WTC11 (cell line): ENCODE measurements at regions not wholly inside any gene's neighbourhood (a gene's known extent, or its start where the extent isn't known, plus 50 kb on each side); places are given as distances from the start of the nearest gene placed in this dataset.

Experiments used
- ATAC-seq: fragments of 200-7000 bp; cut with Tn5 transposase; 2 replicates; pipeline ENCODE4 v1.10.0; 2021; ENCODE audit warnings: mild to moderate bottlenecking, moderate library complexity
- CTCF ChIA-PET: fragments of 300-600 bp; sonication (Branson Sonifier 250); formaldehyde crosslinking; loops from one replicate; lab custom pipeline; 2021; ENCODE audit warnings: antibody characterized with exemption; lab: Charles Lee
- POLR2A ChIA-PET: fragments of 350-600 bp; sonication (Branson Sonifier 250); formaldehyde crosslinking; loops from one replicate; lab custom pipeline; 2021; ENCODE audit warnings: antibody characterized with exemption; lab: Charles Lee
- DNase-seq: peaks from one replicate; pipeline ENCODE4 v3.0.0; 2021; ENCODE audit warnings: low spot score
- H3K27ac Mint-ChIP-seq: 2 replicates; pipeline ENCODE4 v1.8.0; 2021; ENCODE audit warnings: mixed read lengths
- H3K27me3 Mint-ChIP-seq: 2 replicates; pipeline ENCODE4 v1.8.0; 2021; ENCODE audit warnings: low read depth, mild to moderate bottlenecking, moderate library complexity, mixed read lengths
- H3K36me3 Mint-ChIP-seq: 2 replicates; pipeline ENCODE4 v1.8.0; 2021; ENCODE audit warnings: mixed read lengths
- H3K4me1 Mint-ChIP-seq: 2 replicates; pipeline ENCODE4 v1.8.0; 2022; ENCODE audit warnings: mixed read lengths
- H3K4me3 Mint-ChIP-seq: 2 replicates; pipeline ENCODE4 v1.8.0; 2021; ENCODE audit warnings: mild to moderate bottlenecking, moderate library complexity, mixed read lengths
- H3K9me3 Mint-ChIP-seq: 2 replicates; pipeline ENCODE4 v1.8.0; 2021; ENCODE audit warnings: mixed read lengths
- CBFB ChIP-seq: sonication (generic); formaldehyde crosslinking; IDR thresholded peaks from 2 replicates; pipeline ENCODE4 v1.8.1; 2022; ENCODE audit warnings: mild to moderate bottlenecking, low read depth, missing genetic modification reagents
- CREM ChIP-seq: sonication (generic); formaldehyde crosslinking; IDR thresholded peaks from 2 replicates; pipeline ENCODE4 v1.8.1; 2022; ENCODE audit warnings: mild to moderate bottlenecking, missing genetic modification reagents, moderate library complexity
- E2F1 ChIP-seq: sonication (generic); formaldehyde crosslinking; IDR thresholded peaks from 2 replicates; pipeline ENCODE4 v1.8.0; 2022; ENCODE audit warnings: mild to moderate bottlenecking, missing genetic modification reagents
- E2F4 ChIP-seq: sonication (generic); formaldehyde crosslinking; IDR thresholded peaks from 2 replicates; pipeline ENCODE4 v1.8.1; 2022; ENCODE audit warnings: low read depth, mild to moderate bottlenecking, moderate library complexity, missing genetic modification reagents, borderline replicate concordance
- EMX1 ChIP-seq: fragments of 250-450 bp; sonication (Bioruptor Pico); IDR thresholded peaks from 2 replicates; pipeline ENCODE4 v1.8.0; 2021; ENCODE audit warnings: mild to moderate bottlenecking
- ETV6 ChIP-seq: sonication (generic); formaldehyde crosslinking; IDR thresholded peaks from 2 replicates; pipeline ENCODE4 v1.8.1; 2022; ENCODE audit warnings: mild to moderate bottlenecking, missing genetic modification reagents
- FOXK1 ChIP-seq: sonication (generic); formaldehyde crosslinking; IDR thresholded peaks from 2 replicates; pipeline ENCODE4 v1.8.0; 2022; ENCODE audit warnings: mild to moderate bottlenecking, moderate library complexity, missing genetic modification reagents
- FOXP1 ChIP-seq: sonication (generic); formaldehyde crosslinking; IDR thresholded peaks from 2 replicates; pipeline ENCODE4 v1.8.0; 2022; ENCODE audit warnings: missing genetic modification reagents, mild to moderate bottlenecking, moderate library complexity, borderline replicate concordance
- GABPB1 ChIP-seq: sonication (generic); formaldehyde crosslinking; IDR thresholded peaks from 2 replicates; pipeline ENCODE4 v1.8.1; 2023; ENCODE audit warnings: mild to moderate bottlenecking, missing genetic modification reagents
- IRF1 ChIP-seq: sonication (generic); formaldehyde crosslinking; IDR thresholded peaks from 2 replicates; pipeline ENCODE4 v1.8.0; 2023; ENCODE audit warnings: missing genetic modification reagents
- JUN ChIP-seq: sonication (generic); formaldehyde crosslinking; IDR thresholded peaks from 2 replicates; pipeline ENCODE4 v1.8.0; 2023; ENCODE audit warnings: mild to moderate bottlenecking, missing genetic modification reagents
- KAT7 ChIP-seq: sonication (generic); formaldehyde crosslinking; IDR thresholded peaks from 2 replicates; pipeline ENCODE4 v1.8.1; 2023; ENCODE audit warnings: missing genetic modification reagents, mild to moderate bottlenecking, borderline replicate concordance
- MYBL2 ChIP-seq: sonication (generic); formaldehyde crosslinking; IDR thresholded peaks from 2 replicates; pipeline ENCODE4 v1.8.1; 2023; ENCODE audit warnings: mild to moderate bottlenecking, moderate library complexity, missing genetic modification reagents
- NFE2L1 ChIP-seq: sonication (generic); formaldehyde crosslinking; IDR thresholded peaks from 2 replicates; pipeline ENCODE4 v1.8.1; 2023; ENCODE audit warnings: missing genetic modification reagents
- OVOL2 ChIP-seq: fragments of 250-450 bp; sonication (Bioruptor Pico); IDR thresholded peaks from 2 replicates; pipeline ENCODE4 v1.9.0; 2021; ENCODE audit warnings: mild to moderate bottlenecking, borderline replicate concordance
- RELA ChIP-seq: sonication (generic); formaldehyde crosslinking; IDR thresholded peaks from 2 replicates; pipeline ENCODE4 v1.8.1; 2022; ENCODE audit warnings: missing genetic modification reagents, mild to moderate bottlenecking, borderline replicate concordance
- SMAD4 ChIP-seq: sonication (generic); formaldehyde crosslinking; IDR thresholded peaks from 2 replicates; pipeline ENCODE4 v1.8.0; 2022; ENCODE audit warnings: mild to moderate bottlenecking, missing genetic modification reagents
- STAT6 ChIP-seq: sonication (generic); formaldehyde crosslinking; conservative IDR thresholded peaks from 2 replicates; pipeline ENCODE4 v1.8.1; 2023; ENCODE audit warnings: mild to moderate bottlenecking, low read depth, missing genetic modification reagents, moderate library complexity
- ZNF138 ChIP-seq: sonication (generic); formaldehyde crosslinking; conservative IDR thresholded peaks from 2 replicates; pipeline ENCODE4 v1.8.1; 2022; ENCODE audit warnings: mild to moderate bottlenecking, moderate library complexity, missing genetic modification reagents
- ZNF232 ChIP-seq: sonication (generic); formaldehyde crosslinking; IDR thresholded peaks from 2 replicates; pipeline ENCODE4 v1.8.0; 2022; ENCODE audit warnings: mild to moderate bottlenecking, missing genetic modification reagents
- ZNF396 ChIP-seq: fragments of 250-450 bp; sonication (Bioruptor Pico); IDR thresholded peaks from 2 replicates; pipeline ENCODE4 v1.8.0; 2021; ENCODE audit warnings: mild to moderate bottlenecking, moderate library complexity, borderline replicate concordance
- ZNF512 ChIP-seq: sonication (generic); formaldehyde crosslinking; IDR thresholded peaks from 2 replicates; pipeline ENCODE4 v1.8.1; 2022; ENCODE audit warnings: missing genetic modification reagents, borderline replicate concordance

GRCh38 chr2:16228951-16229350, 288.6 kb downstream of the MYCN start:
- Mint-ChIP-seq H3K27ac (no peak overlapping the region), H3K27me3 (peaks cover 2% of the 10 kb centered on the region; the same call in 1 of the 2 replicates), H3K36me3 (peaks cover 4% of the 10 kb centered on the region; the same call in 1 of the 2 replicates), H3K4me3 (no peak overlapping the region), H3K4me1 (peaks cover 33% of the 10 kb centered on the region), H3K9me3 (no peaks in the 10 kb centered on the region; the same call in 1 of the 2 replicates)
- POLR2A ChIA-PET = no interaction called here
- DNase-seq (no peak), ATAC-seq (no peak)
- CTCF ChIA-PET = no interaction called here
- no peak for TF ChIP-seq RELA (CRISPR knock-in tag)
- no peak for TF ChIP-seq ZNF396 (CRISPR knock-in tag)
- no peak for TF ChIP-seq GABPB1
- TF ChIP-seq ZNF512 (CRISPR knock-in tag) = no peak
- TF ChIP-seq EMX1 (CRISPR knock-in tag) = no peak
- no peak for TF ChIP-seq E2F1 (CRISPR knock-in tag)
- TF ChIP-seq MYBL2 (CRISPR knock-in tag) = no peak
- TF ChIP-seq JUN (CRISPR knock-in tag) = no peak
- TF ChIP-seq FOXP1 = no peak
- TF ChIP-seq OVOL2 = no peak
- TF ChIP-seq CBFB (CRISPR knock-in tag) = no peak
- TF ChIP-seq FOXK1 (CRISPR knock-in tag) = no peak
- TF ChIP-seq ZNF138 (CRISPR knock-in tag) = no peak
- no peak for TF ChIP-seq ZNF232 (CRISPR knock-in tag)
- no peak for TF ChIP-seq CREM
- TF ChIP-seq E2F4 = no peak
- no peak for TF ChIP-seq IRF1 (CRISPR knock-in tag)
- TF ChIP-seq STAT6 (CRISPR knock-in tag) = no peak

- TF ChIP-seq SMAD4 (no peak), KAT7 (CRISPR knock-in tag) (no peak), FOXK1 (CRISPR knock-in tag) (no peak), ETV6 (CRISPR knock-in tag) (no peak), ZNF232 (CRISPR knock-in tag) (no peak), NFE2L1 (no peak)
- no peak for ATAC-seq
- H3K4me3 Mint-ChIP-seq = no peak overlapping the region
- H3K9me3 Mint-ChIP-seq = no peaks in the 10 kb centered on the region; the same call in 1 of the 2 replicates
- POLR2A ChIA-PET = no interaction called here
- H3K27me3 Mint-ChIP-seq = no peaks in the 10 kb centered on the region
- CTCF ChIA-PET = no interaction called here
- peaks cover 35% of the 10 kb centered on the region for H3K4me1 Mint-ChIP-seq
- no peak for DNase-seq
- H3K27ac Mint-ChIP-seq = no peak overlapping the region
- H3K36me3 Mint-ChIP-seq = peaks cover 2% of the 10 kb centered on the region; the same call in 1 of the 2 replicates
Measured at GRCh38 chr2:16228471-16228870, 288.1 kb downstream of the MYCN start.
